GM13977 (cell line): ENCODE measurements at regions not wholly inside any gene's neighbourhood (a gene's known extent, or its start where the extent isn't known, plus 50 kb on each side); places are given as distances from the start of the nearest gene placed in this dataset.

Source experiments
- DNase-seq: peaks from one replicate; pipeline ENCODE4 v3.0.0; 2012; ENCODE audit warnings: low spot score
- in situ Hi-C: fragments of 300-500 bp; cut with MboI; formaldehyde crosslinking; loops from one replicate; pipeline ENCODE4 v1.12.0; 2022; ENCODE audit warnings: low sequenced_read_pairs, low pct_unique_long_range_greater_than_20kb, mixed read lengths, inconsistent platforms; ENCODE audit not compliant: unreplicated experiment
- TF ChIP-seq, protein P1 (sequence below): IDR thresholded peaks from 2 replicates; pipeline ENCODE4 v1.5.1; 2012; ENCODE audit warnings: mild to moderate bottlenecking, control low read depth; ENCODE audit not compliant: insufficient read depth; ENCODE audit errors: extremely low read depth, missing control alignments

DNA sequence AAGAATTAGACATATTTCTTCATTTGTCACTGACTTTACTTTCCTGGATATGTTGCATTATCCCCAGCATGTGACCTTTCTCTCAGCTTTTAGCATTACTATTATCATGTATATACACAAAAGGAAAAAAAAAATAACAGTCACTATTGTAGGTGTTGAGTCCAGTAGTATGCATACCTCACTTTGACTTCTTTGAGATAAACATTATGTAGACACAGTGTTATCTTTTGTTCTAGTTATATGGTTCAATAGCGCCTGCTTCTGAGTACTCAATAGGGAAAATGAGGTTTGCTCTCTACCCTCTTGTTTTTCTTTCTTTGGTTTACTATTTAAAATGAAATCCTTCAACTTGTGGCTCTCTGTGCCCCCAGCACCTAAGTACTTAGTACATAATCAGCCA, 409.6 kb upstream of the PKN2 start:
- TF ChIP-seq, protein P1, sequence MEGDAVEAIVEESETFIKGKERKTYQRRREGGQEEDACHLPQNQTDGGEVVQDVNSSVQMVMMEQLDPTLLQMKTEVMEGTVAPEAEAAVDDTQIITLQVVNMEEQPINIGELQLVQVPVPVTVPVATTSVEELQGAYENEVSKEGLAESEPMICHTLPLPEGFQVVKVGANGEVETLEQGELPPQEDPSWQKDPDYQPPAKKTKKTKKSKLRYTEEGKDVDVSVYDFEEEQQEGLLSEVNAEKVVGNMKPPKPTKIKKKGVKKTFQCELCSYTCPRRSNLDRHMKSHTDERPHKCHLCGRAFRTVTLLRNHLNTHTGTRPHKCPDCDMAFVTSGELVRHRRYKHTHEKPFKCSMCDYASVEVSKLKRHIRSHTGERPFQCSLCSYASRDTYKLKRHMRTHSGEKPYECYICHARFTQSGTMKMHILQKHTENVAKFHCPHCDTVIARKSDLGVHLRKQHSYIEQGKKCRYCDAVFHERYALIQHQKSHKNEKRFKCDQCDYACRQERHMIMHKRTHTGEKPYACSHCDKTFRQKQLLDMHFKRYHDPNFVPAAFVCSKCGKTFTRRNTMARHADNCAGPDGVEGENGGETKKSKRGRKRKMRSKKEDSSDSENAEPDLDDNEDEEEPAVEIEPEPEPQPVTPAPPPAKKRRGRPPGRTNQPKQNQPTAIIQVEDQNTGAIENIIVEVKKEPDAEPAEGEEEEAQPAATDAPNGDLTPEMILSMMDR = no peak
- in situ Hi-C loops = no loop called here
- DNase-seq = no peak

DNA sequence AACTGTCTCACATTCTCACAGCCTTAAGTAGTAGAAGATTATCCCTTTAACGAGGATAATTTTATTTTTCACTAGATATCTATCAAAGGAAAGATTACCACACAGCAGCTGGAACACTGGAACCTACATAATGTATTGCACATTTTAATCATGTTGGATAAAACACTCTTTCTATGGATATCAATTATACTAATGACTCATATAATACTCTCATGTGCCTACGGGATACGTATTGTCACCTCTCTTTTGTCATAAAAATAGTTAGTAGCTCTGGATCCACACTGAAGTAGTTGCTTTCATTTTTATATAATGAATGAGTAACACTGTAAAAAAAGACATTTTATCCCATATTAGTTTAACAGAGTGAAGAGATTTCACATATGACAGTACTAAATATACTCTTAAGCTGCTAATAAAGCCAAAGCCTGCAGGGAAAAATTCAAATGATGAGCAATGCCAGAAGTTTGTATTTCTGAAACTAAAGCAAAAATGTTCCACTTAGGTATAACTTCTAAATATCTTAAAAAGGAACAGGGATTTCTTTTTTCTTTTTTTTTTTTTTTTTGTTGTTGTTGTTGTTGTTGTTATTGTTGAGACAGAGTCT, 408.7 kb upstream of the PKN2 start:
- TF ChIP-seq, protein P1 = no peak
- DNase-seq = no peak
- in situ Hi-C loops = no loop called here

DNA sequence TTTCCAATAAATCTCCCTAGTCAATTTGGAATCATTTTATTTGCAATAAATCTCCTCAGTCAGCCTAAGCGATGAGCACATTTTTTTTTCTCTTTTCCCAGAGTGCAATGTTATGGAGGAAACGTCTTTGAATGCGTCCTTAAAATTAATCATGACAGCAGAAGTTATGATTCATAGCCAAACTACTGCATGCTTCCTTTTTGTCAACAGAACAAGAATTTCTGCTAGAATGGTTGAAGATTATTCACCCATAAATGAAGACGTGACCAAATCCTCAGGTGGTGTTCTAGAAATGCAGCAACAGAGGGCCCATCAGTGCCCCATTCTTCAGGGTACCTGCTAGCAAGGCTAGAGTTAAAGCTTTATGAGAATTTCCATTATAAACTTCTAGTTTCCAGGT, 407.9 kb upstream of the PKN2 start:
- DNase-seq = no peak
- TF ChIP-seq, protein P1 = no peak
- in situ Hi-C loops = no loop called here

DNA sequence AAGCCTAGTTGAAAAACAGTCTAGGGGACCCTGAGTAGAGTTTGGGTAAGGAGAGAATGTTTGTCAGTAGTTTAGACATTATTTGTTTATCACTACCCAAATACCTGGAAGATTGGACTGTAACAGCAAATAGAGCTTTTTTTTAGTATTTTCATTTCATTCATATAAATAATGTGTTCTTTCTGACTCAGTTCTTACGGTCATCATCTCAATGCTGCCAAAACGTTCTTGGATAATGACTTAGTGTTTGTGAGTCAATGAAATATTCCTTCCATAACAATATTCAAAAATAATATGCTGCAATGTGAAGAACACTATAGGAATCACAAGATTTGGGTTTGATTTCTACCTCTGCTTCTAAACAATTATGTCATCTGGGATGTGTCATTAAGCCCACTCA, 400.0 kb upstream of the PKN2 start:
- no peak for DNase-seq
- TF ChIP-seq, protein P1 = no peak
- in situ Hi-C loops = no loop called here

DNA sequence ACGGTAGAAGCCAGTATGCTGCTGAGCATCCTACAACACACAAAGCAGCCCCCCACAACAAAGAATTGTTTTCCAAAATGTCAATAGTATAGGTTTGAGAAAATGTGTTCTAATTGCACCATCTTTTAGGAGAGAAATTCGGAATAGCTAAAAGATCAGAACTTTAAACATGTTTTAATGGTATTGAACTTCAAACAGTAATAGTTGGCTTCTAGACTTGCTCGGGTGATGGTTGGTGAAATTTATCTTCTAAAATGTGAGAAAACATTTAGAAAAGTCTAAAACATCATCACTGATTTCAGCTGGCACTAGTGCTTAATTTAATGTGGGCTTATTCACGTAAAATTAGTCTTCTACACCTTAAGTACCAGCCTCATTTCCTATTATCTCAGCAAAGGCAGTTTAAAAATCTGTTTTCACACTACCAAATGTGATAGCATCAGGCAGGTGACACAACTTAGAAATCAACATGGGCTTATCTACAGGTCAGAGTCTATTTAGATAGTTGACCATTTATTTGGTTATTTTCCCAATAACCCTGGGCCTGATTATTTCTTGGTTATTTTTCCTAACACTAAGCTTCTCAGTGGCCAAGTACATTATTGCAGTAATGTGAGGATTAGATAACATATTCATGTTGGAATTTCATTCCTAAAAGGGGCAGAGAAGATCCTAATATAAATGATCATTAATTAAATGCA, 399.3 kb upstream of the PKN2 start:
- TF ChIP-seq, protein P1 = no peak
- in situ Hi-C loops = no loop called here
- DNase-seq = no peak

DNA sequence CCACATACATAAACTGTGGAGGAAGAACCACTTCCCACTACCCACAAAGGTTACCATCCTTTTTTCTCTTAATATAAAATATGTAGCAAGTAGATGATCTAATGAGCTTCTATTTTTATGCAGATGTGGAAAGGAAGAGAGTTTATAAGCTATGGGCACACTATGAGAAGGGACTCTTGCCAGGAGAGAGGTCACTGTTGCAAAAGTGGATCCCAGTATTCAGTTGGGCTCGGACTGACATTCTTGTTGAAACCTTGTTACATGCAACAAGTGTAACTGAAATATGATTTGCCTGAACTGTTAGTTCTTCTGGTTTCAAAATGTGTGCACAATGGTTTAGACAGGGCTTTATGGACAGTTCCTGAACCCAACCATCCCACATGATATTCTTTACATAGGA, 397.4 kb upstream of the PKN2 start:
- TF ChIP-seq, protein P1 = no peak
- in situ Hi-C loops = no loop called here
- no peak for DNase-seq
